MM.1S (cell line): ENCODE measurements at regions not wholly inside any gene's neighbourhood (a gene's known extent, or its start where the extent isn't known, plus 50 kb on each side); places are given as distances from the start of the nearest gene placed in this dataset.
A peak's percentile ranks its signal among the peaks of the same experiment; 100 is the strongest.

Experiments used
- DNase-seq: peaks from one replicate; pipeline ENCODE4 v3.0.0-alpha.2; 2015
- H2AFZ ChIP-seq: fragments of 300-600 bp; sonication (generic); 2 replicates; pipeline ENCODE4 v1.6.0; 2016; ENCODE audit warnings: antibody characterized with exemption, low read length
- H3F3A ChIP-seq: fragments of 300-600 bp; sonication (generic); 2 replicates; pipeline ENCODE4 v1.6.1; 2016; ENCODE audit warnings: mild to moderate bottlenecking, antibody characterized with exemption, low read length, moderate library complexity, mixed read lengths; ENCODE audit not compliant: insufficient read depth
- H3K27ac ChIP-seq: fragments of 300-600 bp; sonication (generic); 2 replicates; pipeline ENCODE4 v1.5.1; 2016; ENCODE audit warnings: mild to moderate bottlenecking, low read length
- H3K27me3 ChIP-seq: fragments of 300-600 bp; sonication (generic); replicated peaks from 2 replicates; pipeline ENCODE4 v1.6.0; 2016; ENCODE audit warnings: low read length; ENCODE audit not compliant: insufficient read depth
- H3K36me3 ChIP-seq: fragments of 300-600 bp; sonication (generic); replicated peaks from 2 replicates; pipeline ENCODE4 v1.6.1; 2016; ENCODE audit warnings: mild to moderate bottlenecking, low read length, mixed read lengths; ENCODE audit not compliant: insufficient read depth
- H3K4me1 ChIP-seq: fragments of 300-600 bp; sonication (generic); 2 replicates; pipeline ENCODE4 v1.6.1; 2016; ENCODE audit warnings: low read length, mixed read lengths
- H3K4me2 ChIP-seq: fragments of 300-600 bp; sonication (generic); 2 replicates; pipeline ENCODE4 v1.6.0; 2016; ENCODE audit warnings: low read depth, low read length
- H3K4me3 ChIP-seq: fragments of 300-600 bp; sonication (generic); 2 replicates; pipeline ENCODE4 v1.5.1; 2016; ENCODE audit warnings: low read length, mixed read lengths
- H3K79me2 ChIP-seq: fragments of 300-600 bp; sonication (generic); 2 replicates; pipeline ENCODE4 v1.6.1; 2016; ENCODE audit warnings: mixed run types, low read length, mixed read lengths
- H3K9ac ChIP-seq: fragments of 300-600 bp; sonication (generic); 2 replicates; pipeline ENCODE4 v1.6.1; 2016; ENCODE audit warnings: low read length, mixed read lengths
- H3K9me2 ChIP-seq: fragments of 300-600 bp; sonication (generic); replicated peaks from 2 replicates; pipeline ENCODE4 v1.6.1; 2016; ENCODE audit warnings: mild to moderate bottlenecking, low read length, mixed read lengths; ENCODE audit not compliant: insufficient read depth
- H3K9me3 ChIP-seq: fragments of 300-600 bp; sonication (generic); replicated peaks from 2 replicates; pipeline ENCODE4 v1.6.1; 2016; ENCODE audit warnings: mild to moderate bottlenecking, low read length, mixed read lengths; ENCODE audit not compliant: insufficient read depth
- H4K20me1 ChIP-seq: fragments of 300-600 bp; sonication (generic); 2 replicates; pipeline ENCODE4 v1.6.1; 2016; ENCODE audit warnings: mild to moderate bottlenecking, low read length, moderate library complexity, mixed read lengths; ENCODE audit not compliant: insufficient read depth
- EZH2 ChIP-seq: fragments of 300-600 bp; sonication (generic); optimal IDR thresholded peaks from 2 replicates; pipeline ENCODE3; 2017; ENCODE audit warnings: low read depth, mild to moderate bottlenecking, antibody characterized with exemption, low read length, mixed read lengths
- EZH2phosphoT487 ChIP-seq: fragments of 300-600 bp; sonication (generic); IDR thresholded peaks from 2 replicates; pipeline ENCODE4 v1.6.1; 2018; ENCODE audit warnings: antibody characterized with exemption, low read length
- TF ChIP-seq, protein P1 (sequence below): fragments of 300-600 bp; sonication (generic); IDR thresholded peaks from 2 replicates; pipeline ENCODE4 v1.5.1; 2016; ENCODE audit warnings: antibody characterized with exemption, low read length, mixed read lengths

DNA sequence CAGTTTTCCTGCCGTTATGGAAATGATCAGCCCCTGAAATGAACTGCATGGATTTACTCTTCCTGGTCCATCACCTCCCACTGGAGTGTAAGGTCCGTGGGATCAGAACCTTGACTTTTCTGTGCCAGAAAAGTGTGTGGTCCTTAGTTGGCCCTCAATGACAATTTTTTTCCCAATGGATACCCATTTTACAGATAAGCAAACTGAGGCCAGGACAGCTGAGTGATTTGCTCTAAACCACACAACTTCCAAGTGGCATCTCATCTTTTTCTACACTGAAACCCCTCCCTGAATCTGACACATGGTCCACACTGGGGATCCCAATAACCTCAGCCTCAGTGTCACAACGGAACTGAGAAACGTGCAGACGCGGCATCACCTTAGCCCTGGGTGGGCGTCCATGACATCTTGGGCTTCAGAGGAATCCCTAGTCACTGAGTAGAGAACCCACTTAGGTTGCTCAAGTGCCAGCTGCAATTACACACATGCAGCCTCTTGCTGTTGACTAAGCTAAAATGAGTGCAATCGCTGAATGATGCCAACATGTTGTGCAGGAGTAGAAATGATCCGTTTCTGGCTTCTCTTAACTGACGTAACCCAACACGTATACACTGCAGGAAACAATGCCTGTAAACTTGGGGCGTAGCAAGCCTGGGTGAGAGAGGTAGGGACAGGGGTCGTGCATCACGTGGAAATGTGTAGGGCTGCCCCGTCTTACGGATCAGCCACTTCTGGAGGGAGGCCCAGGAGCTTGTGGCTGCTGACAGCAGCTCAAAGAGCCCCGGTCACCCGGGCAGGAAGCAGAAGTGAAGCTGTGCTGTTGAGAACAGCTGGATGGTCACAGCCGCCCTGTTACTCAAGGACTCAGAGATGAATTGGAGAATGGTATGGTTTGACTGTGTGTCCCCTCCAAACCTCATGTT, 136.3 kb downstream of the SHANK2 start:
- TF ChIP-seq, protein P1, sequence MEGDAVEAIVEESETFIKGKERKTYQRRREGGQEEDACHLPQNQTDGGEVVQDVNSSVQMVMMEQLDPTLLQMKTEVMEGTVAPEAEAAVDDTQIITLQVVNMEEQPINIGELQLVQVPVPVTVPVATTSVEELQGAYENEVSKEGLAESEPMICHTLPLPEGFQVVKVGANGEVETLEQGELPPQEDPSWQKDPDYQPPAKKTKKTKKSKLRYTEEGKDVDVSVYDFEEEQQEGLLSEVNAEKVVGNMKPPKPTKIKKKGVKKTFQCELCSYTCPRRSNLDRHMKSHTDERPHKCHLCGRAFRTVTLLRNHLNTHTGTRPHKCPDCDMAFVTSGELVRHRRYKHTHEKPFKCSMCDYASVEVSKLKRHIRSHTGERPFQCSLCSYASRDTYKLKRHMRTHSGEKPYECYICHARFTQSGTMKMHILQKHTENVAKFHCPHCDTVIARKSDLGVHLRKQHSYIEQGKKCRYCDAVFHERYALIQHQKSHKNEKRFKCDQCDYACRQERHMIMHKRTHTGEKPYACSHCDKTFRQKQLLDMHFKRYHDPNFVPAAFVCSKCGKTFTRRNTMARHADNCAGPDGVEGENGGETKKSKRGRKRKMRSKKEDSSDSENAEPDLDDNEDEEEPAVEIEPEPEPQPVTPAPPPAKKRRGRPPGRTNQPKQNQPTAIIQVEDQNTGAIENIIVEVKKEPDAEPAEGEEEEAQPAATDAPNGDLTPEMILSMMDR: no peak
- no peak for TF ChIP-seq EZH2phosphoT487
- TF ChIP-seq EZH2: no peak
- H2AFZ ChIP-seq: no peak overlapping the region
- peaks cover 12% of the 10 kb centered on the region for H3K4me1 ChIP-seq
- H3K36me3 ChIP-seq: no peaks in the 10 kb centered on the region
- peaks cover 76% of the 10 kb centered on the region for H3K27me3 ChIP-seq
- H3K4me3 ChIP-seq: no peak overlapping the region
- H3K4me2 ChIP-seq: no peak overlapping the region
- H3K27ac ChIP-seq: no peak overlapping the region
- H3K9me3 ChIP-seq: no peaks in the 10 kb centered on the region
- DNase-seq: no peak
- H3K9me2 ChIP-seq: no peaks in the 10 kb centered on the region
- H3K79me2 ChIP-seq: no peaks in the 10 kb centered on the region
- H3F3A ChIP-seq: peaks cover 10% of the 10 kb centered on the region
- H3K9ac ChIP-seq: no peak overlapping the region
- H4K20me1 ChIP-seq: no peaks in the 10 kb centered on the region

DNA sequence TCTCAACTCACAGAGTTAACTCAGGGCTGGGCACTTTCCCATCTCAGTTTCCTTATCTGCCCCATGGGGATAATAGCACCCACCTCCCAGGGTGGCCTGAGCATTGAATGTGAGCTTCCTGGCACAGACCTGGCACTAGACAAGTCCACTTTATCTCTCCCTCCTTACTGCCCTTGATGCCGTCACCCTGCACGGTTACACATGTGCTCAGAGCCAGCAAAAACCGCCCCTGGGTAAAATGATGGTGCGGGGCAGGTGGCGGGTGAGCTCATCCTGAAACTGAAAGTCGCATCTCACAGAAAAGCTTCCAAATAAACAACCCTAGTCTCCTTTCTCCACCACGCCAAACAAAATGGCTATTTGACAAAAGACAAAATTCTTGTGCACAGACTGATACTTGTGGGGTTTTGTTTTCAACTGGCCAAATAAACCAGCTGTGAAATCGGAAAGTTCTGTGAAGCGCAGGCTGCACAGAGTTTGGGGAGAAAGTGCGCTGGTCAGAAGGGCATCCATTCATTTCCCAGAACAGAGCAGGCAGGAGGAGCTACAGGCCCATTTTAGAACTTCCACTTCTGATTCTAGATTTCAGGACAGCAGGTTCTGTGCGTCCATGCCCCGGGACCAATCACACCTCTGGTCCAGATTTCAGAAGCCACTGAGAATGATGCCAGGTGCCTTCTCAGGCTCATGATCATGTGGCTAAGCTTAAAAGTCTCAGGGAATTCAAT, 138.1 kb downstream of the SHANK2 start:
- Histone ChIP-seq H3K4me1 (peaks cover 12% of the 10 kb centered on the region), H3K79me2 (no peaks in the 10 kb centered on the region), H3K4me3 (peak overlapping the region; percentile 35), H3K9ac (peak overlapping the region; percentile 15; the same call in 1 of the 2 replicates), H3F3A (peaks cover 10% of the 10 kb centered on the region), H3K36me3 (no peaks in the 10 kb centered on the region), H4K20me1 (no peaks in the 10 kb centered on the region), H2AFZ (peak overlapping the region; percentile 19), H3K9me3 (no peaks in the 10 kb centered on the region), H3K4me2 (peak overlapping the region; percentile 47), H3K27me3 (peaks cover 74% of the 10 kb centered on the region), H3K9me2 (no peaks in the 10 kb centered on the region), H3K27ac (peak overlapping the region; percentile 63)
- DNase-seq: peak; percentile 86
- no peak for TF ChIP-seq EZH2phosphoT487
- no peak for TF ChIP-seq EZH2
- TF ChIP-seq, protein P1: no peak

DNA sequence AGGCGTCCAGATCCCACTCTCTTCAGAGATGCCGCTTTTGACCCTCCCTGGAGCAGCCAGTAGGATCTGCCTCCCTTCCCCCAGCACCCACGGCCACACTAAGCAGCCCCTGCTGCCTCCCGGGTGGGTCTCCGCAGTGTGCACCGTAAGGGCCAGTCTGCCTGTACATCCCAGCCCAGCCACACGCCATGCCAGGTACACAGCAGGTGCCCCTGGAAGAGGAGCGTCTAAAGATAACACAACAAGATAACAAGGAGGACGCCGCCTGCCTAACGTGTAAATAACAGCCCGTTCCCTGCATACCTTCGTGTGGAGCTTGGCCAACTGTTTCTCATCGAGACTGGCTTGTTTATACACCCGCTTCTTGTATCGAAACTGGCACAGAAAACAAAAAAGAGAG, 139.4 kb downstream of the SHANK2 start:
- Histone ChIP-seq H4K20me1 (no peaks in the 10 kb centered on the region), H3K9me2 (no peaks in the 10 kb centered on the region), H3K79me2 (no peaks in the 10 kb centered on the region), H3K27ac (no peak overlapping the region), H3F3A (peaks cover 10% of the 10 kb centered on the region), H3K4me3 (no peak overlapping the region), H2AFZ (no peak overlapping the region), H3K36me3 (no peaks in the 10 kb centered on the region), H3K27me3 (peaks cover 78% of the 10 kb centered on the region), H3K4me2 (no peak overlapping the region), H3K9me3 (no peaks in the 10 kb centered on the region), H3K9ac (no peak overlapping the region), H3K4me1 (peaks cover 12% of the 10 kb centered on the region)
- no peak for DNase-seq
- TF ChIP-seq EZH2phosphoT487: no peak
- TF ChIP-seq, protein P1: no peak
- TF ChIP-seq EZH2: no peak
